WTC11 (cell line): ENCODE measurements at regions not wholly inside any gene's neighbourhood (a gene's known extent, or its start where the extent isn't known, plus 50 kb on each side); places are given as distances from the start of the nearest gene placed in this dataset.

Experiments used
- CTCF ChIP-seq: fragments of 200-600 bp; IDR thresholded peaks from 2 replicates; pipeline ENCODE4 v1.8.0; 2022; ENCODE audit warnings: antibody characterized with exemption
- GABPB1 ChIP-seq: sonication (generic); formaldehyde crosslinking; IDR thresholded peaks from 2 replicates; pipeline ENCODE4 v1.8.1; 2023; ENCODE audit warnings: mild to moderate bottlenecking, missing genetic modification reagents
- NFYB ChIP-seq: sonication (generic); formaldehyde crosslinking; conservative IDR thresholded peaks from 2 replicates; pipeline ENCODE4 v1.8.0; 2022; ENCODE audit warnings: low read depth, missing genetic modification reagents
- TCF7 ChIP-seq: sonication (generic); formaldehyde crosslinking; IDR thresholded peaks from 2 replicates; pipeline ENCODE4 v1.8.0; 2022; ENCODE audit warnings: mild to moderate bottlenecking, low read depth, missing genetic modification reagents, moderate library complexity
- USF1 ChIP-seq: sonication (generic); formaldehyde crosslinking; IDR thresholded peaks from 2 replicates; pipeline ENCODE4 v1.8.0; 2022; ENCODE audit warnings: mild to moderate bottlenecking, missing genetic modification reagents
- ZBTB43 ChIP-seq: sonication (generic); formaldehyde crosslinking; IDR thresholded peaks from 2 replicates; pipeline ENCODE4 v1.8.1; 2023; ENCODE audit warnings: mild to moderate bottlenecking, missing genetic modification reagents
- TF ChIP-seq, protein P1 (sequence below): sonication (generic); formaldehyde crosslinking; IDR thresholded peaks from 2 replicates; pipeline ENCODE4 v1.8.0; 2023; ENCODE audit warnings: missing genetic modification reagents

GRCh38 chr4:110678517-110679227, 55.8 kb upstream of the PITX2 start:
- TF ChIP-seq CTCF: no peak
- no peak for TF ChIP-seq USF1 (CRISPR knock-in tag)
- no peak for TF ChIP-seq GABPB1 (CRISPR knock-in tag)
- TF ChIP-seq ZBTB43 (CRISPR knock-in tag): no peak
- TF ChIP-seq NFYB (CRISPR knock-in tag): no peak
- no peak for TF ChIP-seq TCF7
- TF ChIP-seq, protein P1, sequence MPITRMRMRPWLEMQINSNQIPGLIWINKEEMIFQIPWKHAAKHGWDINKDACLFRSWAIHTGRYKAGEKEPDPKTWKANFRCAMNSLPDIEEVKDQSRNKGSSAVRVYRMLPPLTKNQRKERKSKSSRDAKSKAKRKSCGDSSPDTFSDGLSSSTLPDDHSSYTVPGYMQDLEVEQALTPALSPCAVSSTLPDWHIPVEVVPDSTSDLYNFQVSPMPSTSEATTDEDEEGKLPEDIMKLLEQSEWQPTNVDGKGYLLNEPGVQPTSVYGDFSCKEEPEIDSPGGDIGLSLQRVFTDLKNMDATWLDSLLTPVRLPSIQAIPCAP (CRISPR knock-in tag): no peak
